Neural cell (in vitro differentiated cells): ENCODE measurements at regions not wholly inside any gene's neighbourhood (a gene's known extent, or its start where the extent isn't known, plus 50 kb on each side); places are given as distances from the start of the nearest gene placed in this dataset.

Experiments
- H2AFZ ChIP-seq: fragments of 200-600, 300-800 bp; sonication (generic), shearing (Covaris generic); 2 replicates; pipeline ENCODE4 v1.6.0; 2014; ENCODE audit warnings: low read depth, mild to moderate bottlenecking, antibody characterized with exemption, low read length, moderate library complexity
- H3F3A ChIP-seq: fragments of 200-600 bp; shearing (Covaris generic); 2 replicates; pipeline ENCODE4 v1.6.1; 2016; ENCODE audit warnings: mild to moderate bottlenecking, moderate library complexity, mixed read lengths, antibody characterized with exemption, low read length; ENCODE audit not compliant: insufficient read depth, poor library complexity, severe bottlenecking
- H3K27ac ChIP-seq: fragments of 200-600, 300-800 bp; sonication (generic), shearing (Covaris generic); 2 replicates; pipeline ENCODE4 v1.5.1; 2014; ENCODE audit warnings: mild to moderate bottlenecking, low read length, moderate library complexity
- H3K27me3 ChIP-seq: fragments of 300-800, 200-600 bp; sonication (generic), shearing (Covaris generic); 2 replicates; pipeline ENCODE4 v1.6.0; 2014; ENCODE audit warnings: mild to moderate bottlenecking, low read depth, low read length, moderate library complexity; ENCODE audit not compliant: insufficient read depth
- H3K36me3 ChIP-seq: fragments of 300-800, 200-600 bp; sonication (generic), shearing (Covaris generic); 2 replicates; pipeline ENCODE4 v1.5.1; 2014; ENCODE audit warnings: mild to moderate bottlenecking, antibody characterized with exemption, low read length, moderate library complexity; ENCODE audit not compliant: insufficient read depth
- H3K4me2 ChIP-seq: fragments of 300-800, 200-600 bp; sonication (generic), shearing (Covaris generic); 2 replicates; pipeline ENCODE4 v1.6.0; 2014; ENCODE audit warnings: mild to moderate bottlenecking, low read length
- H3K4me3 ChIP-seq: fragments of 300-800, 200-600 bp; sonication (generic), shearing (Covaris generic); 2 replicates; pipeline ENCODE4 v1.5.1; 2014; ENCODE audit warnings: mild to moderate bottlenecking, low read length, moderate library complexity
- H3K79me2 ChIP-seq: fragments of 200-600 bp; shearing (Covaris generic); replicated peaks from 2 replicates; pipeline ENCODE4 v1.6.0; 2014; ENCODE audit warnings: mild to moderate bottlenecking, low read length, moderate library complexity; ENCODE audit not compliant: insufficient read depth
- H3K9ac ChIP-seq: fragments of 300-800, 200-600 bp; sonication (generic), shearing (Covaris generic); 2 replicates; pipeline ENCODE4 v1.6.1; 2016; ENCODE audit warnings: mild to moderate bottlenecking, low read length, mixed read lengths
- H3K9me2 ChIP-seq: fragments of 200-600 bp; shearing (Covaris generic); 2 replicates; pipeline ENCODE4 v1.6.1; 2016; ENCODE audit warnings: mild to moderate bottlenecking, low read length, mixed read lengths; ENCODE audit not compliant: insufficient read depth
- H3K9me3 ChIP-seq: fragments of 200-600, 300-800 bp; sonication (generic), shearing (Covaris generic); 2 replicates; pipeline ENCODE4 v1.6.1; 2016; ENCODE audit warnings: mild to moderate bottlenecking, mixed run types, low read length, moderate library complexity, mixed read lengths
- H4K20me1 ChIP-seq: fragments of 200-600 bp; shearing (Covaris generic); 2 replicates; pipeline ENCODE4 v1.6.1; 2016; ENCODE audit warnings: mild to moderate bottlenecking, mixed run types; ENCODE audit not compliant: insufficient read depth
- EP300 ChIP-seq: fragments of 450-650 bp; conservative IDR thresholded peaks from 2 replicates; pipeline ENCODE4 v1.6.1; 2014; ENCODE audit warnings: antibody characterized with exemption, mild to moderate bottlenecking, moderate library complexity; ENCODE audit not compliant: poor library complexity, severe bottlenecking
- EZH2 ChIP-seq: fragments of 200-600, 300-800 bp; shearing (Covaris generic), sonication (generic); IDR thresholded peaks from 2 replicates; pipeline ENCODE4 v1.6.1; 2014; ENCODE audit warnings: antibody characterized with exemption, low read length, borderline replicate concordance, mild to moderate bottlenecking; ENCODE audit not compliant: insufficient read depth, poor library complexity, severe bottlenecking
- MXI1 ChIP-seq: fragments of 450-650 bp; conservative IDR thresholded peaks from 2 replicates; pipeline ENCODE4 v1.6.1; 2014; ENCODE audit warnings: antibody characterized with exemption, mild to moderate bottlenecking; ENCODE audit not compliant: poor library complexity, severe bottlenecking
- POLR2AphosphoS5 ChIP-seq: IDR thresholded peaks from 2 replicates; pipeline ENCODE4 v1.6.1; 2012
- RAD21 ChIP-seq: fragments of 450-650 bp; conservative IDR thresholded peaks from 2 replicates; pipeline ENCODE4 v1.6.1; 2014; ENCODE audit warnings: antibody characterized with exemption, mild to moderate bottlenecking, moderate library complexity
- SMC3 ChIP-seq: fragments of 450-650 bp; conservative IDR thresholded peaks from 2 replicates; pipeline ENCODE4 v1.6.1; 2014; ENCODE audit warnings: antibody characterized with exemption, mild to moderate bottlenecking, moderate library complexity; ENCODE audit not compliant: poor library complexity
- TAF1 ChIP-seq: IDR thresholded peaks from 2 replicates; pipeline ENCODE4 v1.6.1; 2012; ENCODE audit warnings: low read depth
- TF ChIP-seq, protein P1 (sequence below): IDR thresholded peaks from 2 replicates; pipeline ENCODE4 v1.6.1; 2012; ENCODE audit warnings: borderline replicate concordance
- TF ChIP-seq, protein P2 (sequence below): fragments of 450-650 bp; IDR thresholded peaks from 2 replicates; pipeline ENCODE4 v1.5.1; 2014; ENCODE audit warnings: antibody characterized with exemption, mild to moderate bottlenecking, moderate library complexity; ENCODE audit not compliant: poor library complexity, severe bottlenecking

DNA sequence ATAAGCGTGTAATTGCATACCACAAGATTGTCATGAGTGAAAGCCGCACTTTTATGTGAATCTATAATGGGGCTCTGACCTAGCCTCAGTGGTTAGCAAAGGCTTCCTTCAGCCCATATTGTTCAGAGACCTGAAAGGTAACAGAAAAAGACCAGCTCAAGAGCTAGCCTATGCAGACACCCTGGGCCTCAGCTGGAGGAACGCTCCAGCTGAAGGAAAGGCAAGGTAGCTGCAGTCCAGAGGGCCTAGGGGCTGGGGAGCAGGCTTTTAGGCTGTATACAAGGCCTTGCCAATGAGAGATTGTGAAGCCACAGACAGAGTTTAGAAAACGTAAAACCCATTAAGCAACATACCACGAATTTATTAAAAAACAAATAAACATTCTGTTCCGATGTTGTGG lies 246.6 kb upstream of the GHITM start:
- H3K4me2 ChIP-seq, result no peak overlapping the region
- H3K9ac ChIP-seq, result no peak overlapping the region
- H3K79me2 ChIP-seq, result no peaks in the 10 kb centered on the region
- TF ChIP-seq RAD21 (no peak), EP300 (no peak), POLR2AphosphoS5 (no peak), TAF1 (no peak), SMC3 (no peak), MXI1 (no peak), EZH2 (no peak)
- TF ChIP-seq, protein P1, sequence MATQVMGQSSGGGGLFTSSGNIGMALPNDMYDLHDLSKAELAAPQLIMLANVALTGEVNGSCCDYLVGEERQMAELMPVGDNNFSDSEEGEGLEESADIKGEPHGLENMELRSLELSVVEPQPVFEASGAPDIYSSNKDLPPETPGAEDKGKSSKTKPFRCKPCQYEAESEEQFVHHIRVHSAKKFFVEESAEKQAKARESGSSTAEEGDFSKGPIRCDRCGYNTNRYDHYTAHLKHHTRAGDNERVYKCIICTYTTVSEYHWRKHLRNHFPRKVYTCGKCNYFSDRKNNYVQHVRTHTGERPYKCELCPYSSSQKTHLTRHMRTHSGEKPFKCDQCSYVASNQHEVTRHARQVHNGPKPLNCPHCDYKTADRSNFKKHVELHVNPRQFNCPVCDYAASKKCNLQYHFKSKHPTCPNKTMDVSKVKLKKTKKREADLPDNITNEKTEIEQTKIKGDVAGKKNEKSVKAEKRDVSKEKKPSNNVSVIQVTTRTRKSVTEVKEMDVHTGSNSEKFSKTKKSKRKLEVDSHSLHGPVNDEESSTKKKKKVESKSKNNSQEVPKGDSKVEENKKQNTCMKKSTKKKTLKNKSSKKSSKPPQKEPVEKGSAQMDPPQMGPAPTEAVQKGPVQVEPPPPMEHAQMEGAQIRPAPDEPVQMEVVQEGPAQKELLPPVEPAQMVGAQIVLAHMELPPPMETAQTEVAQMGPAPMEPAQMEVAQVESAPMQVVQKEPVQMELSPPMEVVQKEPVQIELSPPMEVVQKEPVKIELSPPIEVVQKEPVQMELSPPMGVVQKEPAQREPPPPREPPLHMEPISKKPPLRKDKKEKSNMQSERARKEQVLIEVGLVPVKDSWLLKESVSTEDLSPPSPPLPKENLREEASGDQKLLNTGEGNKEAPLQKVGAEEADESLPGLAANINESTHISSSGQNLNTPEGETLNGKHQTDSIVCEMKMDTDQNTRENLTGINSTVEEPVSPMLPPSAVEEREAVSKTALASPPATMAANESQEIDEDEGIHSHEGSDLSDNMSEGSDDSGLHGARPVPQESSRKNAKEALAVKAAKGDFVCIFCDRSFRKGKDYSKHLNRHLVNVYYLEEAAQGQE, result no peak
- TF ChIP-seq, protein P2, sequence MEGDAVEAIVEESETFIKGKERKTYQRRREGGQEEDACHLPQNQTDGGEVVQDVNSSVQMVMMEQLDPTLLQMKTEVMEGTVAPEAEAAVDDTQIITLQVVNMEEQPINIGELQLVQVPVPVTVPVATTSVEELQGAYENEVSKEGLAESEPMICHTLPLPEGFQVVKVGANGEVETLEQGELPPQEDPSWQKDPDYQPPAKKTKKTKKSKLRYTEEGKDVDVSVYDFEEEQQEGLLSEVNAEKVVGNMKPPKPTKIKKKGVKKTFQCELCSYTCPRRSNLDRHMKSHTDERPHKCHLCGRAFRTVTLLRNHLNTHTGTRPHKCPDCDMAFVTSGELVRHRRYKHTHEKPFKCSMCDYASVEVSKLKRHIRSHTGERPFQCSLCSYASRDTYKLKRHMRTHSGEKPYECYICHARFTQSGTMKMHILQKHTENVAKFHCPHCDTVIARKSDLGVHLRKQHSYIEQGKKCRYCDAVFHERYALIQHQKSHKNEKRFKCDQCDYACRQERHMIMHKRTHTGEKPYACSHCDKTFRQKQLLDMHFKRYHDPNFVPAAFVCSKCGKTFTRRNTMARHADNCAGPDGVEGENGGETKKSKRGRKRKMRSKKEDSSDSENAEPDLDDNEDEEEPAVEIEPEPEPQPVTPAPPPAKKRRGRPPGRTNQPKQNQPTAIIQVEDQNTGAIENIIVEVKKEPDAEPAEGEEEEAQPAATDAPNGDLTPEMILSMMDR, result no peak
- H3K36me3 ChIP-seq, result no peaks in the 10 kb centered on the region
- H3F3A ChIP-seq, result no peaks in the 10 kb centered on the region
- H4K20me1 ChIP-seq, result no peaks in the 10 kb centered on the region
- H2AFZ ChIP-seq, result no peak overlapping the region
- no peaks in the 10 kb centered on the region for H3K9me2 ChIP-seq
- H3K27me3 ChIP-seq, result no peaks in the 10 kb centered on the region
- H3K4me3 ChIP-seq, result no peak overlapping the region
- H3K9me3 ChIP-seq, result no peaks in the 10 kb centered on the region
- no peak overlapping the region for H3K27ac ChIP-seq

DNA sequence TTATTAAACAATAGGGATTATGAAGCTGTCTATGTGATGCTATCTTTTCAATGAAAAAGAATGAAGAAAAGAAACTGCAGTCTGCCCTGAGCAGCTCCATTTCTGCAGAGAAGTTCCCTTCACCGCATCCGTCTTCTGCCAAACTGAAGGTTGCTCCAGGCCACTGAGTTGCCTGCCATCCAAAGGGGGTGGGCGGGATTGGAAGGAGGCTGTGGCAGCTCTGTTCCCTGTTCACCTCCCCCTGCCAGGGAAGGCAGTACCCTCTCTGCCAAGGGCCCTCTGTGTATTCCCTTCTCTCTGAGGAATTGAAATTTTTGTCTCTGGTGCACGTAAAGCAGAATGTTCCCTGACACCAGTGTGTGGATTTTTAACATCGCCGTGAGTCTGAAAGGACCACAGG lies 243.1 kb upstream of the GHITM start:
- H3K27me3 ChIP-seq, result no peaks in the 10 kb centered on the region
- no peak overlapping the region for H3K4me3 ChIP-seq
- H3K9ac ChIP-seq, result no peak overlapping the region
- H3K36me3 ChIP-seq, result no peaks in the 10 kb centered on the region
- TF ChIP-seq SMC3 (no peak), EZH2 (no peak)
- H3K27ac ChIP-seq, result no peak overlapping the region
- H3K4me2 ChIP-seq, result no peak overlapping the region
- no peaks in the 10 kb centered on the region for H3K79me2 ChIP-seq
- no peaks in the 10 kb centered on the region for H3F3A ChIP-seq
- no peaks in the 10 kb centered on the region for H3K9me3 ChIP-seq
- H4K20me1 ChIP-seq, result no peaks in the 10 kb centered on the region
- H3K9me2 ChIP-seq, result no peaks in the 10 kb centered on the region
- no peak overlapping the region for H2AFZ ChIP-seq

DNA sequence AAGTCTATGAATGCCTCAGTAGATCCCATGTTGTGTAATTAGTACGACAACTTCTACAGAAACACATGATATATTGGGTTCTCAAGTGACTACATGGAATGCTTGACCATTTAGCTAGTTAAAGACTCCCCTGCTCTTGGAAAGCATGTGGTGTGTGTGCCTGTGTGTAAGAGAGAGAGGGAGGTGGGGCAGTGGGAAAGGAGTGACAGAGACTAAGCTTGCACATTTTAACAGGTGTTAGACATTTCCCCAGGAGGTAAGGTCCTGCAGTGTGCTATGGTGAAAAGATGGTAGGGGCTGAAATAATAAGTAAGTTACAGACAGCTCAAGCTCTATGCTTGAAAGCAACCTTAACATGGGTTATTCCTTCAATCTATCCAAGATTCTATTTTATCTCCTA lies 241.7 kb upstream of the GHITM start:
- Histone ChIP-seq H3K9me2 (no peaks in the 10 kb centered on the region), H3K27ac (no peak overlapping the region), H3K36me3 (no peaks in the 10 kb centered on the region), H3F3A (no peaks in the 10 kb centered on the region), H3K4me3 (no peak overlapping the region), H3K27me3 (no peaks in the 10 kb centered on the region), H3K4me2 (no peak overlapping the region), H4K20me1 (no peaks in the 10 kb centered on the region), H3K79me2 (no peaks in the 10 kb centered on the region), H2AFZ (no peak overlapping the region), H3K9me3 (no peaks in the 10 kb centered on the region), H3K9ac (no peak overlapping the region)
- no peak for TF ChIP-seq MXI1
- TF ChIP-seq SMC3, result no peak
- TF ChIP-seq POLR2AphosphoS5, result no peak
- TF ChIP-seq, protein P1, result no peak
- TF ChIP-seq EP300, result no peak
- no peak for TF ChIP-seq TAF1
- TF ChIP-seq EZH2, result no peak
- TF ChIP-seq RAD21, result no peak
- TF ChIP-seq, protein P2, result no peak
